ENCODE measurements at regions not wholly inside any gene's neighbourhood (a gene's known extent, or its start where the extent isn't known, plus 50 kb on each side); places are given as distances from the start of the nearest gene placed in this dataset.

DNA sequence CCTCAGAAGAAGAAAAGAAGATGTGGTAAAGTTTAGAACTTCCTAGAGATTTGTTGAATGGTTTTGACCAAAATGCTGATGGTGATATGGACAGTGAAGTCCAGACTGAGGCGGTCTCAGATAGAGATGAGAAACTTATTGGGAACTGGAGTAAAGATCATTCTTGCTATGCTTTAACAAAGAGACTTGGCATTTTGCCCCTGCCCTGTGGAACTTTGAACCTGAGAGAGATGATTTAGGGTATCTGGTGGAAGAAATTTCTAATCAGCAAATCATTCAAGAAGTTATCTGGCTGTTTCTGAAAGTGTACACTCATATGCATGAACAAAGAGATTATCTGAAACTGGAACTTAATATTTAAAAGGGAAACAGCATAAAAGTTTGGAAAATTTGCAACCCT is 505.2 kb downstream of the NSUN3 start:
- WGBS (ENCODE audit: insufficient coverage, low lambda C conversion rate): no CpG with 5 or more reads among the region's 1 CpG
- Histone ChIP-seq H3K36me3 (ENCODE audit: control insufficient read depth, insufficient read depth, low read length) (no peaks in the 10 kb centered on the region), H3K27ac (ENCODE audit: low read length) (no peak overlapping the region), H3K4me1 (ENCODE audit: control insufficient read depth, insufficient read depth, low read length) (no peaks in the 10 kb centered on the region), H3K9me3 (ENCODE audit: control insufficient read depth, low read depth, low read length) (no peaks in the 10 kb centered on the region), H3K4me3 (ENCODE audit: low read length) (no peak overlapping the region), H3K27me3 (ENCODE audit: control insufficient read depth, insufficient read depth, low read length) (no peaks in the 10 kb centered on the region)
- no peak for DNase-seq

DNA sequence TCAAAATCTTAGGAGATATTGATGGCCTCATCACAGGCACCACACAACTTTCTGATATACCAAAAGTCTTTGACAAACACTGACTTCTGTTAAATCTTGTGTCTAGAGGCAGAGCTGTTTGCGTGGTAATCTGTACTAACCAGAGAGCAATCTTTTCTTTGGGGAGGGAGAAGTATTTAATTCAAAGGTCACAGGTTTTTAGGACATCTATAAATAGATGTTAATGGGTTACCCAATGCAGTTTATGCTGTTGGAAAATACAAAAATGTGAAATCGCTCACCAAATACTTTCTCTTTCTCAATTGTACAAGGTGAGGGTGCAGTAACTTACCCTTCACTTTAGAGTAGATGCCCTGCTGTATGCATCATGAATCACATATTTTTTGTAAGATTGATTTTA is 510.5 kb downstream of the NSUN3 start:
- Histone ChIP-seq H3K9me3 (ENCODE audit: control insufficient read depth, low read depth, low read length) (no peaks in the 10 kb centered on the region), H3K36me3 (ENCODE audit: control insufficient read depth, insufficient read depth, low read length) (no peaks in the 10 kb centered on the region), H3K27ac (ENCODE audit: low read length) (no peak overlapping the region), H3K4me1 (ENCODE audit: control insufficient read depth, insufficient read depth, low read length) (no peaks in the 10 kb centered on the region), H3K27me3 (ENCODE audit: control insufficient read depth, insufficient read depth, low read length) (no peaks in the 10 kb centered on the region), H3K4me3 (ENCODE audit: low read length) (no peak overlapping the region)
- no CpG with 5 or more reads among the region's 2 CpGs for WGBS (ENCODE audit: insufficient coverage, low lambda C conversion rate)
- DNase-seq: no peak

DNA sequence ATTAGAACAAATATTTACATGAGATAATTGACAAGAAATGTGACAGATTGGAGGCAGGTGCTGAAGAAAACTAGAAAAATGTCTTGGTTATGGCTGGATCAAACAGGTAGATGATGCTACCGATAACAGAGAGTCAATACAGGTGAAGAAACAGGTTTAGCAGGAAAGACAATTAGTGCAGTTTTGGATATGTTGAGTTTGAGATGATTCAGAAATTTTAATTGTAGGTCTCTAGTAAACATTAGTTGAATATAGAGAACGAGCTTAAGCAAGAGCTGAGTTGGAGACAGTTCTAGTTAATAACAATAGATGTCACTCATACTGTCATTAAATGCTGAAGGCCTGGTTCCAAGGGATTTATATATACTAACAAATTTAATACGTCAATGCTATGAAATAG is 524.4 kb downstream of the NSUN3 start:
- no peaks in the 10 kb centered on the region for H3K36me3 ChIP-seq (ENCODE audit: control insufficient read depth, insufficient read depth, low read length)
- no peak overlapping the region for H3K27ac ChIP-seq (ENCODE audit: low read length)
- H3K9me3 ChIP-seq (ENCODE audit: control insufficient read depth, low read depth, low read length): no peaks in the 10 kb centered on the region
- no peak overlapping the region for H3K4me3 ChIP-seq (ENCODE audit: low read length)
- WGBS (ENCODE audit: insufficient coverage, low lambda C conversion rate): 32% methylated on average over 2 of the region's 3 CpGs
- DNase-seq: no peak
- H3K27me3 ChIP-seq (ENCODE audit: control insufficient read depth, insufficient read depth, low read length): no peaks in the 10 kb centered on the region
- no peaks in the 10 kb centered on the region for H3K4me1 ChIP-seq (ENCODE audit: control insufficient read depth, insufficient read depth, low read length)

DNA sequence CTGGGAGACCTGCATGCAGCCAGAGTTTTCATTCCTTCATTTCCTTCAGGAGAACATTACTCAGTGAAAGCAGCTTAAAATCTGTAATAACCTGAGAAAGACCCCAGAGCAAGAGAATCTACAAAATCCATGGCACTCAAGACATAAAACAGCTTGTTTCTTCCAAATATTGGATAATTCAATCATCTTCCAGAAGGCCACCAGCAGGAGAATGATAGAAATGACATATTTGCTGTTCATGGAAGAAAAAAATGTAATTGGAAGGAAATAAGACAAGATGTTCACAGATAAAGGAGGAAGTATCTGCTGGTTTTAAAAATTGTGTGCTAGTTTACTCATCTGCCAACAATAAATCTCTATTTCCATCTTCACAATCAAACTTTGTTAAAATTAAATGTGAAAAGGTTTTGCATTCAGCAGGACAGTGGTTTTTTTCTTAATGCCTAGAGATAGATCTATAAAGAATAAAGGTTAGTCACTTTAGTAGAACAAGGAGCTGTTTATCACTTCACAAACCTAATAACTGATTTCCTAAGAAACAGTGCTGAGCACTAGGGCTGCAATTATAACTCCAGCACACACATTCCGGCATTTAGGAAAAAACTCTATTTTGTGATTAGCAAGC is 530.8 kb downstream of the NSUN3 start:
- Histone ChIP-seq H3K4me1 (ENCODE audit: control insufficient read depth, insufficient read depth, low read length) (no peaks in the 10 kb centered on the region), H3K4me3 (ENCODE audit: low read length) (no peak overlapping the region), H3K27me3 (ENCODE audit: control insufficient read depth, insufficient read depth, low read length) (no peaks in the 10 kb centered on the region), H3K36me3 (ENCODE audit: control insufficient read depth, insufficient read depth, low read length) (no peaks in the 10 kb centered on the region), H3K27ac (ENCODE audit: low read length) (no peak overlapping the region), H3K9me3 (ENCODE audit: control insufficient read depth, low read depth, low read length) (no peaks in the 10 kb centered on the region)
- WGBS (ENCODE audit: insufficient coverage, low lambda C conversion rate): no CpG with 5 or more reads among the region's 1 CpG
- DNase-seq: no peak

DNA sequence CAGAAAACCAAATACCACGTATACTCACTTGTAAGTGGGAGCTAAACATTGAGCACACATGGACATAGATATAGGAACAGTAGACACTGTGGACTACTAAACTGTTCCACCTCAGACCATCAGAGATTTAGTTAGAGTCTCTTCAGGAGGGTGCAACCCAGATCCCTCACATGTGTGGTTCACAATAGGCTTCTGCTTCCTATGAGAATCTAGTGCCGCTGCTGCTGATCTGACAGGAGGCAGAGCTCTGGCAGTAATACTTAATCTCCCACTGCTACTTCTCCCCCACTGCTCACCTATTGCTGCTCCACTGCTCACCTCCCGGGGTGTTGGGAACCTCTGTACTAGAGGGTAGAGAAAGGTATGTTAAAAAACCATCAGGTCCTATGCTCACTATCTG is 533.3 kb downstream of the NSUN3 start:
- no peak overlapping the region for H3K27ac ChIP-seq (ENCODE audit: low read length)
- no CpG with 5 or more reads among the region's 3 CpGs for WGBS (ENCODE audit: insufficient coverage, low lambda C conversion rate)
- H3K9me3 ChIP-seq (ENCODE audit: control insufficient read depth, low read depth, low read length): no peaks in the 10 kb centered on the region
- no peak for DNase-seq
- no peaks in the 10 kb centered on the region for H3K36me3 ChIP-seq (ENCODE audit: control insufficient read depth, insufficient read depth, low read length)
- no peak overlapping the region for H3K4me3 ChIP-seq (ENCODE audit: low read length)
- H3K27me3 ChIP-seq (ENCODE audit: control insufficient read depth, insufficient read depth, low read length): no peaks in the 10 kb centered on the region
- H3K4me1 ChIP-seq (ENCODE audit: control insufficient read depth, insufficient read depth, low read length): no peaks in the 10 kb centered on the region

DNA sequence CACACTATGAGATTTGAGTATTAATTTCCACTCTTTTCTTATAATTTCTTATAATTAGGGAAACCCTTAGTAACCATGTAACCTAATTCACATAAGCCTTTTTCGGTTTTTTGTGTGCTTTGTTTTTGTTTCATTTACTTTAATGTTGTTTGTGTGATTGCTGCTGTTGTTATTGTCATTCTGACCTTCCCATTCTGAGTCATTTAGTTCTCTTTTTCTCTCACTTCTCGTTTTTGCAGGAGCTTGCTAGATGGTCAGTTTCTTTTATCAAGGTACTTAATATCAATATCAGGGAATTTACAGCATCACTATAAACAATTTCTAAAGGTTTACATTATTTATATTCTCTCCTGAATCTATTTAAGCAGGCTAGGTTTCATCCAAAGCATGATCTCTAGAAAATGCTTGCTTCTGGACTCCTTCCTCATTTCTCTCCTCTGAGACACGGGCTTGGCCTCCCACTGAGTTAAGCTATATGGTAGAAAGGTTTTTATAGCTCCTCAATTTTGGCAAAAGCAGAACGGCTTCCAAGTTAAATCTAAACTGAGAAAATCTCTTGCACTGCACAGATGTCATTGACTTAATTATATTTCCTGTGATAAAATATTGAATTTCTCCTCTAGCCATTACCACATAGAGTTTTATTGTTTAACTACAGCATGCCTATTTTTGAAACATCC is 534.2 kb downstream of the NSUN3 start:
- Histone ChIP-seq H3K4me3 (ENCODE audit: low read length) (no peak overlapping the region), H3K4me1 (ENCODE audit: control insufficient read depth, insufficient read depth, low read length) (no peaks in the 10 kb centered on the region), H3K27ac (ENCODE audit: low read length) (no peak overlapping the region), H3K27me3 (ENCODE audit: control insufficient read depth, insufficient read depth, low read length) (no peaks in the 10 kb centered on the region), H3K36me3 (ENCODE audit: control insufficient read depth, insufficient read depth, low read length) (no peaks in the 10 kb centered on the region), H3K9me3 (ENCODE audit: control insufficient read depth, low read depth, low read length) (no peaks in the 10 kb centered on the region)
- 71% methylated on average over 1 of the region's 4 CpGs for WGBS (ENCODE audit: insufficient coverage, low lambda C conversion rate)
- no peak for DNase-seq

DNA sequence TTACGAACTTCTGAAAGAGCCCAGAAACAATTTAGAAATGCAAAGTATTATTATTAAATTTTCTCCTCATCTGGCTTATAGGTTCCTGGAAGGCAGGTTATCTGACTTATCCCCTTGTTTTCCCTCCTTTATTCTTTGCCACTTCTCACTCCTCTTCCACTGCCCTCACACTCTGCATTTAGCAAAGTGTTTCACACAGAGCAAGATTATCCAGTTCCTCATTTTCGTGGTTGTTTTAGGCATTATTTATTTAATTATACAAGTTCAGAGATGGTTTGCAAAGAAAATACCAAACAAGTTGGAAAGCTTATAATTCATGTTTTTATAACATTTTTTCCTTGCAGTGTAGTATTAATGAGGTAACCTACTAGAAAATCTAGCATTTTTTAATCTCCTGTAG is 544.9 kb downstream of the NSUN3 start:
- H3K36me3 ChIP-seq (ENCODE audit: control insufficient read depth, insufficient read depth, low read length): no peaks in the 10 kb centered on the region
- no peaks in the 10 kb centered on the region for H3K9me3 ChIP-seq (ENCODE audit: control insufficient read depth, low read depth, low read length)
- H3K4me1 ChIP-seq (ENCODE audit: control insufficient read depth, insufficient read depth, low read length): no peaks in the 10 kb centered on the region
- 71% methylated on average over 1 of the region's 2 CpGs for WGBS (ENCODE audit: insufficient coverage, low lambda C conversion rate)
- no peak for DNase-seq
- no peak overlapping the region for H3K4me3 ChIP-seq (ENCODE audit: low read length)
- H3K27me3 ChIP-seq (ENCODE audit: control insufficient read depth, insufficient read depth, low read length): no peaks in the 10 kb centered on the region
- no peak overlapping the region for H3K27ac ChIP-seq (ENCODE audit: low read length)

DNA sequence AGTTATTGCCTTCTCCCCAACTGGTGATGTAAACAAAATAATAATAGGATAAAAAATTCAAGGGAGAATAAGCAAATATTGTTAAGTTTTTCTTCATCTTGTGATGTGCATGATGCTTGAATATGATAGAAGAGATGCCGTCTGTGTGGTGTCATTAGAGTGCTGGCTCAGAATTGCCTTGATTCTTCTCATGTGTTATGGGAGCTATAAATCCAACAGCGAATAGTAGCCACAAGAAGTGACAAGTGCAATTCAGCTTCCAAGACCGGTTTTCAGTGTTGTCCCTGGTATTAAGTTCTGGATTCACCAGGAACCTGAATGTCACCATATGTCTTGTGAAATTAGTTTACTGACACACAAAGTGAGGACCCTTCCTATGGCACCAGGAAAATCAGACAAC is 547.0 kb downstream of the NSUN3 start:
- no peak for DNase-seq
- no peak overlapping the region for H3K27ac ChIP-seq (ENCODE audit: low read length)
- no peaks in the 10 kb centered on the region for H3K27me3 ChIP-seq (ENCODE audit: control insufficient read depth, insufficient read depth, low read length)
- no peaks in the 10 kb centered on the region for H3K36me3 ChIP-seq (ENCODE audit: control insufficient read depth, insufficient read depth, low read length)
- no peaks in the 10 kb centered on the region for H3K4me1 ChIP-seq (ENCODE audit: control insufficient read depth, insufficient read depth, low read length)
- no CpG with 5 or more reads among the region's 3 CpGs for WGBS (ENCODE audit: insufficient coverage, low lambda C conversion rate)
- H3K9me3 ChIP-seq (ENCODE audit: control insufficient read depth, low read depth, low read length): no peaks in the 10 kb centered on the region
- no peak overlapping the region for H3K4me3 ChIP-seq (ENCODE audit: low read length)

DNA sequence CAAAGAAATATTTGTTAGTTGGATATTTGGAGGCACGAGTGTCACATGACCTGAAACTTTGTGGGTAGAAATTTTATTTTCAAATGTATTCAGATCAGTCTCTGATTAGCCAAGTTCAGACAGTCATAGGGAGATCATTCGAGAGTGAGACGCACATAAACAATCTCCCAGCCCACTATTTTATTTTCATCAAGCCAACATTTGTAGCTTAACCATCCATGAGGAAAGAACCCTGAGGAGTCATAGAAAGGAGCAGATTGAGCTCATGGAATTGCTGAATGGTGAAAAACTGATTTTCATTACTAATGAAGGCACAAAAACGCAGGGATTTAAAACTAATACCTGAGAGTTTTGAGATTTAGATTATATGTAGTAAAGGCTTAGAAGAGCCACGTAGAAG is 548.7 kb downstream of the NSUN3 start:
- Histone ChIP-seq H3K36me3 (ENCODE audit: control insufficient read depth, insufficient read depth, low read length) (no peaks in the 10 kb centered on the region), H3K27me3 (ENCODE audit: control insufficient read depth, insufficient read depth, low read length) (no peaks in the 10 kb centered on the region), H3K27ac (ENCODE audit: low read length) (no peak overlapping the region), H3K4me1 (ENCODE audit: control insufficient read depth, insufficient read depth, low read length) (no peaks in the 10 kb centered on the region), H3K9me3 (ENCODE audit: control insufficient read depth, low read depth, low read length) (no peaks in the 10 kb centered on the region), H3K4me3 (ENCODE audit: low read length) (no peak overlapping the region)
- WGBS (ENCODE audit: insufficient coverage, low lambda C conversion rate): 75% methylated on average over 2 of the region's 5 CpGs
- no peak for DNase-seq

DNA sequence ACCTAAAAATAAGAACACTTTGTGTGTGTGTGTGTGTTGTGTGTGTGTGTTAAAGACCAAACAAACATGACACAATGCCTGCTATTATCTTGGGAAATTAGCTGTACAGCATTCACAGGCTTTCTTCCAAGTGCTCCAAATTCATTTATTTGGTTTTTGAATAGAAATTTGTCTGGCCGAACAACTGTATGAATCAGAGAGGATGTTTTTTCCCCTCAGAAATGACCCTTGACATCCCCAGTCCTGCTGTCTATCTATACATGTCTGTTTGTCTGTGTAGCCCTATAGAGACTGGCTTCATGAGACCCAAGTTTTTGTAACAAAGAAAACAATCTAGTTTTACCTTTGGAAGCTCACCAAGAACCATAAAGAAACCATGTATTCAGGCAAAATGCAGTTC is 549.8 kb downstream of the NSUN3 start:
- no CpG with 5 or more reads among the region's 1 CpG for WGBS (ENCODE audit: insufficient coverage, low lambda C conversion rate)
- Histone ChIP-seq H3K9me3 (ENCODE audit: control insufficient read depth, low read depth, low read length) (no peaks in the 10 kb centered on the region), H3K4me3 (ENCODE audit: low read length) (no peak overlapping the region), H3K27me3 (ENCODE audit: control insufficient read depth, insufficient read depth, low read length) (no peaks in the 10 kb centered on the region), H3K4me1 (ENCODE audit: control insufficient read depth, insufficient read depth, low read length) (no peaks in the 10 kb centered on the region), H3K36me3 (ENCODE audit: control insufficient read depth, insufficient read depth, low read length) (no peaks in the 10 kb centered on the region), H3K27ac (ENCODE audit: low read length) (no peak overlapping the region)
- DNase-seq: no peak

DNA sequence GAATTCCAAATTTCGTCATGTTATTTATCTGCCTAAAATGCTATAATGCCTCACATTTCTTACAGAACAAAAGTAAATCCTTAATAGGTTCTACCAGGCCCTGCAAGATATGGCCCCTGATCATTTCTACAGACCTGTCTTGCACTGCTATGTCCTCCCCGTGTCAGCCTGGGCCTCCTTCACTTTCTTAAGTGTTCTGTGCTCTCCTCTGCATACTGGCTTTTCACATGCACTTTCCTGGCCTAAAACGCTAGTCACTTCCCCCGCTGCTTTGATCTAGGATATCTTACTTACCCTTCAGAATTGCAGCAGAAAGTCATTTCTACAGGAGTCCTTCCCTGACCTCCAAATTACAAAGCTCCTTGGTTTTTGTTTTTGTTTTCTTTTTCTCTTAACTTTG is 551.3 kb downstream of the NSUN3 start:
- Histone ChIP-seq H3K27me3 (ENCODE audit: control insufficient read depth, insufficient read depth, low read length) (no peaks in the 10 kb centered on the region), H3K4me1 (ENCODE audit: control insufficient read depth, insufficient read depth, low read length) (no peaks in the 10 kb centered on the region), H3K27ac (ENCODE audit: low read length) (no peak overlapping the region), H3K36me3 (ENCODE audit: control insufficient read depth, insufficient read depth, low read length) (no peaks in the 10 kb centered on the region), H3K9me3 (ENCODE audit: control insufficient read depth, low read depth, low read length) (no peaks in the 10 kb centered on the region), H3K4me3 (ENCODE audit: low read length) (no peak overlapping the region)
- 93% methylated on average over 2 of the region's 4 CpGs for WGBS (ENCODE audit: insufficient coverage, low lambda C conversion rate)
- DNase-seq: no peak
